GM13977 (cell line): ENCODE measurements at regions not wholly inside any gene's neighbourhood (a gene's known extent, or its start where the extent isn't known, plus 50 kb on each side); places are given as distances from the start of the nearest gene placed in this dataset.
A peak's percentile ranks its signal among the peaks of the same experiment; 100 is the strongest.
"Not testable (repeated sequence)": the region's sequence is repeated elsewhere in the genome, so short reads cannot be mapped to it uniquely, and the experiment has no call there.

Experiments used
- DNase-seq: peaks from one replicate; pipeline ENCODE4 v3.0.0; 2012; ENCODE audit warnings: low spot score
- in situ Hi-C: fragments of 300-500 bp; cut with MboI; formaldehyde crosslinking; loops from one replicate; pipeline ENCODE4 v1.12.0; 2022; ENCODE audit warnings: low sequenced_read_pairs, low pct_unique_long_range_greater_than_20kb, mixed read lengths, inconsistent platforms; ENCODE audit not compliant: unreplicated experiment
- TF ChIP-seq, protein P1 (sequence below): IDR thresholded peaks from 2 replicates; pipeline ENCODE4 v1.5.1; 2012; ENCODE audit warnings: mild to moderate bottlenecking, control low read depth; ENCODE audit not compliant: insufficient read depth; ENCODE audit errors: extremely low read depth, missing control alignments

- peak; percentile 60 for DNase-seq
- in situ Hi-C loops = no loop called here
- TF ChIP-seq, protein P1, sequence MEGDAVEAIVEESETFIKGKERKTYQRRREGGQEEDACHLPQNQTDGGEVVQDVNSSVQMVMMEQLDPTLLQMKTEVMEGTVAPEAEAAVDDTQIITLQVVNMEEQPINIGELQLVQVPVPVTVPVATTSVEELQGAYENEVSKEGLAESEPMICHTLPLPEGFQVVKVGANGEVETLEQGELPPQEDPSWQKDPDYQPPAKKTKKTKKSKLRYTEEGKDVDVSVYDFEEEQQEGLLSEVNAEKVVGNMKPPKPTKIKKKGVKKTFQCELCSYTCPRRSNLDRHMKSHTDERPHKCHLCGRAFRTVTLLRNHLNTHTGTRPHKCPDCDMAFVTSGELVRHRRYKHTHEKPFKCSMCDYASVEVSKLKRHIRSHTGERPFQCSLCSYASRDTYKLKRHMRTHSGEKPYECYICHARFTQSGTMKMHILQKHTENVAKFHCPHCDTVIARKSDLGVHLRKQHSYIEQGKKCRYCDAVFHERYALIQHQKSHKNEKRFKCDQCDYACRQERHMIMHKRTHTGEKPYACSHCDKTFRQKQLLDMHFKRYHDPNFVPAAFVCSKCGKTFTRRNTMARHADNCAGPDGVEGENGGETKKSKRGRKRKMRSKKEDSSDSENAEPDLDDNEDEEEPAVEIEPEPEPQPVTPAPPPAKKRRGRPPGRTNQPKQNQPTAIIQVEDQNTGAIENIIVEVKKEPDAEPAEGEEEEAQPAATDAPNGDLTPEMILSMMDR = no peak
Measured at GRCh38 chr10:3874990-3875841, 90.2 kb upstream of the KLF6 start.

DNA sequence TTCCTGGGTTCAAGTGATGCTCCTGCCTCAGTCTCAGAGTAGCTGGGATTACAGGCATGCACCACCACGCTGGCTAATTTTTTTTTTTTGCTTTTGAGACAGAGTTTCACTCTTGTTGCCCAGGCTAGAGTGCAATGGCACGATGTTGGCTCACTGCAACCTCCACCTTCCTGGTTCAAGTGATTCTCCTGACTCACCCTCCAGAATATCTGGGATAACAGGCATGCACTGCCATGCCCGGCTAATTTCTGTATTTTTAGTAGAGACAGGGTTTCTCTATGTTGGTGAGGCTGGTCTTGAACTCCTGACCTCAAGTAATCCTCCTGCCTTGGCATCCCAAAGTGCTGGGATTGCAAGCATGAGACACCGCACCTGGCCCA lies 89.6 kb upstream of the KLF6 start:
- DNase-seq, in situ Hi-C loops: not testable (repeated sequence)

DNA sequence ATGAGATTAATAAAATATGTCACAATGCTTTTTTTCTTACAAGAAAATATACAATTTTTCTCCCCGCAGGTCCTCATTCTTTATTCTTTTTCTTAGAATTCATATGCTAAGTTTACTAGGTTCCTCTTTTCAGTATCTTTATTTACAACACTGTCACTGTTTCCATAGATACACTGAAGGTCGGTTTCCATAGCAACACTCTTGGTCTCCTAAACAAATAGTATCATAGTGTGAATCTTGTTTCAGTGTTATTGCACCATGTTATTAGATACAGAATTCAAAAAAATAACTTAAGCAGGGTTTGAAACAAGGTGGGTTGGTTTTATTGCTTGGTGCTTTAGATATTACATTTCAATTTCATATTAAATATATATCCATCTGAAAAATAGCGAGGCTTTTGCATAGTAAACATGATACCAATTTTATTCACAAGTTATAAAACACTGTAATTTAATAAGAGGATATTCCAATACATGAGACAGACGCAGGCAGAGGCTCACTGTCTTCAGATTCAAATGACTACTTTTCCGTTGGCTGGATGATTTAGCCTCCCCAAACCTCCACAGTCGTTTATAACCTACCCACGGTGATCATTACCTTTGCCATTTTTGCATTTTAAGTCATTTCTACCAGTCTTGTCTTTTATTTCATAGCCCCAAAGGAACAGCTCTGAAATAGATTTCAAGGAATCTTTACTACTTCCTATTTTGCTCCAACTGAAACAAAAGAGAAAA lies 88.9 kb upstream of the KLF6 start:
- DNase-seq = peak; percentile 73
- TF ChIP-seq, protein P1 = no peak
- in situ Hi-C loops = no loop called here

DNA sequence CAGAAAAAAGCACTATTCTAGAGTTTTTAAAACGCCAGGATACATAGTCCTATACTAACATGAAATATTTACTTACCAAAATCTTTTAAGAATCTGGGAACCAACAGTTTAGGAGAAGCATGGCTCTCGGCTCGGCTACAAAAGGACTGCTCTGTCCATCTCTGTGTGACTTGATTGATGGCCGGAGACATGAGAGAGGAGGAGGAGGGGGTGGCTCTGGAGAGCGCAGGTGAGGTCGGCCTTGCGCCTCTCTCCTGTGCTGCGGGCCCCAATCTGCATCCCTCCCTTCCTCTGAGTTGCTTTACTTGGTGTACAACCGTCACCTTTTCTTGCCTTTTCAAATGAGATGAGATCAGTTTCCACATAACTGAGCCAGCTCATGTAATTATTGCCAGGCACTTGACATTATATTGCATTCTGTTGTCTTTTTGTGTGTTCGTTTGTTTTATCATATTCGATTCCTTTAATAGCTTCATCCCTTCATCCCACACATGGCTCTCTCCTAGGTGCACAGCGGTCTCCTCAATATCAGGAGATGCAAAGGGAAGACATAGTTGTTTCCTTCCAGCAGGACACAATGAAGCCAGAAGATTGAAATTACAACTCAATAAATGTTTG lies 87.8 kb upstream of the KLF6 start:
- TF ChIP-seq, protein P1 = no peak
- in situ Hi-C loops = no loop called here
- DNase-seq = no peak

DNA sequence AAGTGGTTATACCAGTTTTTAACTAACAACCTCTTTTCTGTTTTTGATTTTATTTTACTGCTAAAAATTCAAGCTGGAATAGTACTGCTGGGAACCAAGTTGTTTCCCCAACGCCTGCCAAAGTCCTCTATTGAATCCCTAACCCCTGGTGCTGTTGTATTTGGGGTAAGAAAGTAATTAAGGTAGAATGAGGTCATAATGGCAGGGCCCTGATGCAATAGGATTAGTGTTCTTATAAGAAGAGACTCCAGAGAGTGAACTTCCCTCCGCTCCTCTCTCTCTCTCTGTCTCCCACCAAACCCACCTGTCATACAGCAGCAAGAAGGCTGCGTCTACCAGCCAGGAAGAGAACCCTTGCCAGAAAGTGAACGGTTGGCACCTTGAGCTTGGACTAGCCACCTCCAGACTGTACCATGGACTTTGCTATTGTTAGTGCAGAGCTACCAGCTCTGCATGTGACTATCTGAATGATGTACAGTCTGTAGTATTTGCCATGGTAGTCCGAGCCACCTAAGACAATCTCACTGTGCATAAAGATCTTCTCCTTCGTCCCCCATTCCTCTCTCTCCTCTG lies 86.5 kb upstream of the KLF6 start:
- TF ChIP-seq, protein P1 = no peak
- no peak for DNase-seq
- in situ Hi-C loops = no loop called here

- no peak for DNase-seq
- in situ Hi-C loops = no loop called here
- TF ChIP-seq, protein P1 = no peak
Measured at GRCh38 chr10:3869036-3869435, 84.0 kb upstream of the KLF6 start.

DNA sequence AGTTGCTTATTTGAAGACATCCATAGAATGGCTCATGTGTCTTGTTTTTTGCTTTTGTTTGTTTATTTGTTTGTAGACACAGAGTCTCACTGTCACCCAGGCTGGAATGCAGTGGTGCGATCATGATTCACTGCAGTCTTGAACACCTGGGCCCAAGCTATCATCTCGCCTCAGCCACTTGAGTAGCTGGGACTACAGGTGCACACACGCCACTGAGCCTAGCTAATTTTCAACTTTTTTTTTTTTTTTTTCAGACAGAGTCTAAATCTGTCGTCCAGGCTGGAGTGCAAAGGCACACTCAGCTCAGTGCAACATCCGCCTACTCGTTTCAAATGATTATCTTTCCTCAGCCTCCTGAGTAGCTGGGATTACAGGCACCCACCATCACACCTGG lies 83.3 kb upstream of the KLF6 start:
- no peak for DNase-seq
- TF ChIP-seq, protein P1 = no peak

More for the DNA sequence above, 83.3 kb upstream of the KLF6 start:
- in situ Hi-C loops = no loop called here
